ENCODE measurements at regions not wholly inside any gene's neighbourhood (a gene's known extent, or its start where the extent isn't known, plus 50 kb on each side); places are given as distances from the start of the nearest gene placed in this dataset.

- Histone ChIP-seq H3K4me2 (ENCODE audit: low read length) (no peak overlapping the region), H4K20me1 (ENCODE audit: insufficient read depth, low read length) (no peaks in the 10 kb centered on the region), H3K9me2 (ENCODE audit: insufficient read depth, low read length) (no peaks in the 10 kb centered on the region), H2AFZ (ENCODE audit: low read length) (no peak overlapping the region), H3K9me3 (ENCODE audit: low read length) (no peaks in the 10 kb centered on the region), H3K27ac (ENCODE audit: low read depth, low read length, poor library complexity, severe bottlenecking) (no peak overlapping the region), H3K4me3 (ENCODE audit: low read depth, low read length, poor library complexity, severe bottlenecking) (no peak overlapping the region), H3K4me1 (ENCODE audit: insufficient read depth, low read length, poor library complexity, severe bottlenecking) (no peaks in the 10 kb centered on the region), H3K79me2 (ENCODE audit: insufficient read depth, low read depth, low read length) (no peaks in the 10 kb centered on the region), H3K36me3 (ENCODE audit: insufficient read depth, low read length) (no peaks in the 10 kb centered on the region)
- intact Hi-C loops (cut with micrococcal nuclease; ENCODE audit: unreplicated experiment) = no loop called here
- POLR2A ChIA-PET = no interaction called here
- no TSS peak for BruUV-seq (replicated peaks)
- no peak for DNase-seq (ENCODE audit: low spot score)
- CTCF ChIA-PET (ENCODE audit: unreplicated experiment) = no interaction called here
- no peak for TF ChIP-seq CTCF (conservative IDR thresholded peaks at IDR 0.05; ENCODE audit: low read length)
- TF ChIP-seq EZH2phosphoT487 (IDR thresholded peaks at IDR 0.05; ENCODE audit: borderline replicate concordance, low read depth, low read length) = no peak
Measured at GRCh38 chr12:13496111-13496510, 299.6 kb downstream of the EMP1 start.

GRCh38 chr12:13489246-13489645 is 292.7 kb downstream of the EMP1 start:
- TF ChIP-seq CTCF (conservative IDR thresholded peaks at IDR 0.05; ENCODE audit: low read length) (no peak), EZH2phosphoT487 (IDR thresholded peaks at IDR 0.05; ENCODE audit: borderline replicate concordance, low read depth, low read length) (no peak)
- intact Hi-C loops (cut with micrococcal nuclease; ENCODE audit: unreplicated experiment) = no loop called here

DNA sequence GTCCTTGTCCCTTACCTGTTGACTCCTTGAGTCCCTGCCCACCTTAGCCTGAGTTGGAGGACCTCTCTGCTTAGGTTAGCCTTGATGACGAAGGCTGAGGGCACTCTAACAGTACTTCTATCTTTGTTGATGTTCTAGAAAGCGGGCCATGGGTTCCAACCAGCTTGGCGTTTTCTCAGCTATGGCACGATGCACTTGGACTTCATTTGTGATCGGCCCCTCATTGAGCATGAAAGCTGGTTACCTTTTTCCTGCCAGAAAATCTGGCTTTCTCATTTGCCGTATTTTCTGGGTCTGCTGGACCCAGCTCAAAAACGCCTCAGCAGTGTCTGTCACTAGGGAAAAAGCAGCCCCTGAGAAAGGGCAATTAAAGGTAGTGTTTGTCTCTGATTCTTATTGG is 290.8 kb downstream of the EMP1 start:
- TF ChIP-seq CTCF (conservative IDR thresholded peaks at IDR 0.05; ENCODE audit: low read length) (no peak), EZH2phosphoT487 (IDR thresholded peaks at IDR 0.05; ENCODE audit: borderline replicate concordance, low read depth, low read length) (no peak)
- Histone ChIP-seq H3K79me2 (ENCODE audit: insufficient read depth, low read depth, low read length) (no peaks in the 10 kb centered on the region), H3K36me3 (ENCODE audit: insufficient read depth, low read length) (no peaks in the 10 kb centered on the region), H3K4me3 (ENCODE audit: low read depth, low read length, poor library complexity, severe bottlenecking) (no peak overlapping the region), H2AFZ (ENCODE audit: low read length) (no peak overlapping the region), H4K20me1 (ENCODE audit: insufficient read depth, low read length) (no peaks in the 10 kb centered on the region), H3K9me3 (ENCODE audit: low read length) (no peaks in the 10 kb centered on the region), H3K27ac (ENCODE audit: low read depth, low read length, poor library complexity, severe bottlenecking) (no peak overlapping the region), H3K4me1 (ENCODE audit: insufficient read depth, low read length, poor library complexity, severe bottlenecking) (no peaks in the 10 kb centered on the region), H3K4me2 (ENCODE audit: low read length) (no peak overlapping the region), H3K9me2 (ENCODE audit: insufficient read depth, low read length) (no peaks in the 10 kb centered on the region)
- ChIA-PET CTCF (ENCODE audit: unreplicated experiment) (no interaction called here), POLR2A (no interaction called here)
- BruUV-seq (replicated peaks) = no TSS peak
- intact Hi-C loops (cut with micrococcal nuclease; ENCODE audit: unreplicated experiment) = no loop called here
- no peak for DNase-seq (ENCODE audit: low spot score)

More at GRCh38 chr12:13489246-13489645, 292.7 kb downstream of the EMP1 start:
- no peaks in the 10 kb centered on the region for H3K36me3 ChIP-seq (ENCODE audit: insufficient read depth, low read length)
- no TSS peak for BruUV-seq (replicated peaks)
- H3K4me1 ChIP-seq (ENCODE audit: insufficient read depth, low read length, poor library complexity, severe bottlenecking) = no peaks in the 10 kb centered on the region
- H3K9me3 ChIP-seq (ENCODE audit: low read length) = no peaks in the 10 kb centered on the region
- CTCF ChIA-PET (ENCODE audit: unreplicated experiment) = no interaction called here
- no peak for DNase-seq (ENCODE audit: low spot score)
- no peak overlapping the region for H3K4me2 ChIP-seq (ENCODE audit: low read length)
- H3K27ac ChIP-seq (ENCODE audit: low read depth, low read length, poor library complexity, severe bottlenecking) = no peak overlapping the region
- H2AFZ ChIP-seq (ENCODE audit: low read length) = no peak overlapping the region
- H3K79me2 ChIP-seq (ENCODE audit: insufficient read depth, low read depth, low read length) = no peaks in the 10 kb centered on the region
- H3K4me3 ChIP-seq (ENCODE audit: low read depth, low read length, poor library complexity, severe bottlenecking) = no peak overlapping the region
- POLR2A ChIA-PET = interaction anchor here (0.6 kb wide), 1 partner anchor 385 kb away, joined by 3 read pairs; no protein-coding TSS in a partner anchor
- no peaks in the 10 kb centered on the region for H4K20me1 ChIP-seq (ENCODE audit: insufficient read depth, low read length)
- H3K9me2 ChIP-seq (ENCODE audit: insufficient read depth, low read length) = no peaks in the 10 kb centered on the region
